PC-3 (cell line): ENCODE measurements at regions not wholly inside any gene's neighbourhood (a gene's known extent, or its start where the extent isn't known, plus 50 kb on each side); places are given as distances from the start of the nearest gene placed in this dataset.

Experiments
- CTCF ChIP-seq: fragments of 300-600 bp; sonication (generic); conservative IDR thresholded peaks from 2 replicates; pipeline ENCODE4 v1.5.1; 2017; ENCODE audit warnings: antibody characterized with exemption, low read depth, mild to moderate bottlenecking, low read length
- EZH2 ChIP-seq: fragments of 300-600 bp; sonication (generic); IDR thresholded peaks from one replicate; pipeline ENCODE4 v1.6.1; 2017; ENCODE audit warnings: antibody characterized with exemption, mild to moderate bottlenecking, low read length; ENCODE audit not compliant: unreplicated experiment
- EZH2phosphoT487 ChIP-seq: fragments of 300-600 bp; sonication (generic); IDR thresholded peaks from 2 replicates; pipeline ENCODE4 v1.6.1; 2018; ENCODE audit warnings: mild to moderate bottlenecking, antibody characterized with exemption, low read length, borderline replicate concordance

DNA sequence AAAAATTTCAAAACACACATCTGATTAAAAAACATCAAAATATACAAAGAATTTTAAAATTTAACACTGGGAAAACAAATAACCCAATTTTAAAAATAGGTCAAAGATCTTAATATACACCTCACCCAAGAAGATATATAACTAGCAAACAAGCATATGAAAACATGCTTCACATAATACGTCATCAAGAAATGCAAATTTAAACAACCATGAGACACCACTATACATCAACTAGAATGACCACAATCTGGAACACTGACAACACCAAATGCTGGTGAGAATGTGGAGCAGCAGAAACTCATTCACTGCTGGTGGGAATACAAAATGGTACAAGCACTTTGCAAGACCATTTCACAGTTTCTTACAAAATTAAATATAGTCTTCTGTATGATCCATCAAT is 498.4 kb downstream of the IPMK start:
- TF ChIP-seq EZH2 (no peak), CTCF (no peak), EZH2phosphoT487 (no peak)
